Caco-2 (cell line): ENCODE measurements at regions not wholly inside any gene's neighbourhood (a gene's known extent, or its start where the extent isn't known, plus 50 kb on each side); places are given as distances from the start of the nearest gene placed in this dataset.

ENCODE experiments used
- BruUV-seq: library from RNA; stranded (reverse); fragments of 400-500 nt; replicated peaks from 2 replicates; lab custom pipeline; 2021; lab: Mats Ljungman, UMichigan
- CTCF ChIA-PET: fragments of 300-600 bp; sonication (Branson Sonifier 250); formaldehyde crosslinking; loops from one replicate; lab custom pipeline; 2022; ENCODE audit warnings: antibody characterized with exemption; lab: Charles Lee
- POLR2A ChIA-PET: fragments of 300-600 bp; sonication (Branson Sonifier 250); formaldehyde crosslinking; loops from one replicate; lab custom pipeline; 2022; ENCODE audit warnings: antibody characterized with exemption; lab: Charles Lee
- DNase-seq, 2 experiments: peaks; one replicate each; pipeline versions ENCODE4 v3.0.0 to v3.0.0-alpha.2; 2020 to 2022
- H3K27me3 ChIP-seq: replicated peaks from 2 replicates; pipeline ENCODE4 v1.6.0; 2011; ENCODE audit warnings: low read length; ENCODE audit not compliant: control insufficient read depth, insufficient read depth
- H3K36me3 ChIP-seq: 2 replicates; pipeline ENCODE4 v1.5.1; 2011; ENCODE audit warnings: low read length; ENCODE audit not compliant: control insufficient read depth, insufficient read depth
- H3K4me1 ChIP-seq: fragments of 250-450 bp; sonication (Bioruptor Pico); 2 replicates; pipeline ENCODE4 v1.5.1; 2020; ENCODE audit warnings: mild to moderate bottlenecking
- H3K4me3 ChIP-seq: 2 replicates; pipeline ENCODE4 v1.5.1; 2011; ENCODE audit warnings: low read depth, mild to moderate bottlenecking, control low read depth, low read length
- H3K9me3 ChIP-seq: fragments of 250-450 bp; sonication (Bioruptor Pico); 2 replicates; pipeline ENCODE4 v1.5.1; 2020; ENCODE audit warnings: mild to moderate bottlenecking, moderate library complexity
- H3K27ac Mint-ChIP-seq: one replicate; pipeline ENCODE4 v1.8.0; 2022; ENCODE audit warnings: mixed read lengths; ENCODE audit not compliant: unreplicated experiment
- H3K27me3 Mint-ChIP-seq: one replicate; pipeline ENCODE4 v1.8.0; 2022; ENCODE audit warnings: mixed read lengths; ENCODE audit not compliant: insufficient read depth, unreplicated experiment
- H3K36me3 Mint-ChIP-seq: one replicate; pipeline ENCODE4 v1.8.0; 2022; ENCODE audit warnings: mild to moderate bottlenecking, mixed read lengths; ENCODE audit not compliant: insufficient read depth, unreplicated experiment
- H3K4me1 Mint-ChIP-seq: one replicate; pipeline ENCODE4 v1.8.0; 2022; ENCODE audit warnings: low read depth, mixed read lengths; ENCODE audit not compliant: unreplicated experiment
- H3K4me3 Mint-ChIP-seq: one replicate; pipeline ENCODE4 v1.8.0; 2022; ENCODE audit warnings: mild to moderate bottlenecking, moderate library complexity, mixed read lengths; ENCODE audit not compliant: unreplicated experiment
- H3K9me3 Mint-ChIP-seq: one replicate; pipeline ENCODE4 v1.8.0; 2022; ENCODE audit warnings: mixed read lengths; ENCODE audit not compliant: unreplicated experiment
- CTCF ChIP-seq, 2 experiments: fragments of 200-600 bp in 1 of 2; IDR thresholded peaks; 1 replicate in 1 of 2; 2 replicates in 1 of 2; pipeline versions ENCODE4 v1.5.1 to v1.8.0; 2011 to 2022; ENCODE audit warnings: antibody characterized with exemption in 1 of 2, control low read depth in 1 of 2, inconsistent platforms in 1 of 2, low read depth in 1 of 2, low read length in 1 of 2, mild to moderate bottlenecking in 1 of 2, moderate library complexity in 1 of 2; ENCODE audit not compliant: insufficient read depth in 1 of 2, severe bottlenecking in 1 of 2, unreplicated experiment in 1 of 2
- intact Hi-C: fragments of 100-400 bp; cut with micrococcal nuclease; formaldehyde crosslinking; loops from one replicate; pipeline ENCODE4 v1.10.0; 2022; ENCODE audit not compliant: unreplicated experiment

- BruUV-seq = no TSS peak
- no peak overlapping the region for H3K4me3 ChIP-seq
- H3K27me3 ChIP-seq = no peaks in the 10 kb centered on the region
- no peak for DNase-seq
- Mint-ChIP-seq H3K4me3 (no peak overlapping the region), H3K4me1 (no peaks in the 10 kb centered on the region), H3K9me3 (no peaks in the 10 kb centered on the region), H3K27ac (no peak overlapping the region), H3K27me3 (peaks cover 10% of the 10 kb centered on the region), H3K36me3 (no peaks in the 10 kb centered on the region)
- ChIA-PET CTCF (no interaction called here), POLR2A (no interaction called here)
- H3K36me3 ChIP-seq = no peaks in the 10 kb centered on the region
- intact Hi-C loops = no loop called here
- H3K9me3 ChIP-seq = no peaks in the 10 kb centered on the region
- H3K4me1 ChIP-seq = no peaks in the 10 kb centered on the region
- TF ChIP-seq CTCF (IDR thresholded peaks at IDR 0.05; ENCODE audit: insufficient read depth in 1 of 2, low read depth in 1 of 2, low read length in 1 of 2, severe bottlenecking in 1 of 2, unreplicated experiment in 1 of 2) = no peak
Measured at GRCh38 chr5:117679046-117679445, 1104.4 kb upstream of the SEMA6A start.

GRCh38 chr5:117675646-117676045, 1101.0 kb upstream of the SEMA6A start:
- DNase-seq = no peak
- POLR2A ChIA-PET = no interaction called here
- Mint-ChIP-seq H3K4me1 (no peaks in the 10 kb centered on the region), H3K27ac (no peak overlapping the region), H3K36me3 (no peaks in the 10 kb centered on the region), H3K27me3 (peaks cover 2% of the 10 kb centered on the region), H3K9me3 (no peaks in the 10 kb centered on the region), H3K4me3 (no peak overlapping the region)
- Histone ChIP-seq H3K9me3 (no peaks in the 10 kb centered on the region), H3K36me3 (no peaks in the 10 kb centered on the region), H3K27me3 (no peaks in the 10 kb centered on the region), H3K4me1 (no peaks in the 10 kb centered on the region), H3K4me3 (no peak overlapping the region)
- intact Hi-C loops = no loop called here
- CTCF ChIA-PET = no interaction called here
- no TSS peak for BruUV-seq
- TF ChIP-seq CTCF (IDR thresholded peaks at IDR 0.05; ENCODE audit: insufficient read depth in 1 of 2, low read depth in 1 of 2, low read length in 1 of 2, severe bottlenecking in 1 of 2, unreplicated experiment in 1 of 2) = no peak

GRCh38 chr5:117671551-117671950, 1096.9 kb upstream of the SEMA6A start:
- Mint-ChIP-seq H3K4me1 (no peaks in the 10 kb centered on the region), H3K4me3 (no peak overlapping the region), H3K36me3 (no peaks in the 10 kb centered on the region), H3K27ac (no peak overlapping the region), H3K27me3 (peaks cover 2% of the 10 kb centered on the region), H3K9me3 (no peaks in the 10 kb centered on the region)
- Histone ChIP-seq H3K4me3 (no peak overlapping the region), H3K4me1 (no peaks in the 10 kb centered on the region), H3K9me3 (no peaks in the 10 kb centered on the region), H3K27me3 (no peaks in the 10 kb centered on the region), H3K36me3 (no peaks in the 10 kb centered on the region)
- DNase-seq = no peak
- TF ChIP-seq CTCF (IDR thresholded peaks at IDR 0.05; ENCODE audit: insufficient read depth in 1 of 2, low read depth in 1 of 2, low read length in 1 of 2, severe bottlenecking in 1 of 2, unreplicated experiment in 1 of 2) = no peak
- BruUV-seq = no TSS peak
- CTCF ChIA-PET = no interaction called here
- POLR2A ChIA-PET = no interaction called here
- intact Hi-C loops = no loop called here
